ENCODE measurements at regions not wholly inside any gene's neighbourhood (a gene's known extent, or its start where the extent isn't known, plus 50 kb on each side); places are given as distances from the start of the nearest gene placed in this dataset.

DNA sequence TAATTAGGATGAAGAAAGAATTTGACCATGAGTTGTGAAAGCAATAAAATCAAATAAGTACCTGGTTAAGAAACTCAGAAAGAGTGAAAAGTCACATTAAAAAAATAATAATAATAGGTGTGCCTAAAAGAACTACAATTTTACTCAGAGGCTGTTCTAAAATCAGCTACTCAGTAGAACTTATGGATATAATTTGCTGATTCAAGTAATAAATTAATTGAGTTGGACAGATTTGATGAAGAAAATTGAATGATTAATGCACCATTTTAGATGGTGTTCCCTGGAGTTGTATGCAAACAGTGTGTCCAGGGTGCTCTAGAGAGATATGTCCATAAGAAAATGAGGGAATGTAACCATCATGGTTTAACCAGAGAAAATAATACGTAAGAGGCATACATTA is 2852.5 kb downstream of the PCDH9 start (continued):
- TF ChIP-seq EZH2phosphoT487 (IDR thresholded peaks at IDR 0.05; ENCODE audit: unreplicated experiment) (no peak), ZNF114 (CRISPR knock-in tag; IDR thresholded peaks at IDR 0.05) (no peak), JUNB (IDR thresholded peaks at IDR 0.05; ENCODE audit: unreplicated experiment) (no peak)

DNA sequence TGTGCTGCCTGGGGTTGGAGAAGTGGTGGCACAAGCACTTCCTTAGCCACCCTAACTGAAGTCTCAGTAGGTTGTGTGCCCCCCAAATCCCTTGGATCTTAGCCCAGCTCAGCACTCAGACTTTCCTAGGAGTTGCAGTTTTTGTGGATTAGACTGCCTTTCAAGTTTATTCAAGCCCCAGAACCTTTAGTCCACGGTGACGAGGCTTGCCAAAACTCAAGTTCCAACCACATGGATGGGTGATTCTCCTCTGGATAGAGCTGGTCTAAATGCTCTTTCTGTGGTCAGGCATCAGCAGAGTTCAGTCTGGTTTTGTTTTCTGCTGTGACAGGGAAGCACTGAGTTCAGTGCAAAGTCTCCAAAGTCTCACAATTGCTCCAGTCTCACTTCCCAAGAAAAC is 2858.7 kb downstream of the PCDH9 start:
- ATAC-seq (no peak), DNase-seq (ENCODE audit: low spot score) (no peak)
- H3K27ac Mint-ChIP-seq = no peak overlapping the region
- H3K4me2 ChIP-seq = no peak overlapping the region
- H3K27me3 ChIP-seq (ENCODE audit: insufficient read depth) = no peaks in the 10 kb centered on the region
- H3K27me3 Mint-ChIP-seq (ENCODE audit: insufficient read depth, low read depth, poor library complexity) = peaks cover 4% of the 10 kb centered on the region
- no peak overlapping the region for H3K4me3 ChIP-seq
- no peak for TF ChIP-seq JUNB (IDR thresholded peaks at IDR 0.05; ENCODE audit: unreplicated experiment)
- TF ChIP-seq, protein P1, sequence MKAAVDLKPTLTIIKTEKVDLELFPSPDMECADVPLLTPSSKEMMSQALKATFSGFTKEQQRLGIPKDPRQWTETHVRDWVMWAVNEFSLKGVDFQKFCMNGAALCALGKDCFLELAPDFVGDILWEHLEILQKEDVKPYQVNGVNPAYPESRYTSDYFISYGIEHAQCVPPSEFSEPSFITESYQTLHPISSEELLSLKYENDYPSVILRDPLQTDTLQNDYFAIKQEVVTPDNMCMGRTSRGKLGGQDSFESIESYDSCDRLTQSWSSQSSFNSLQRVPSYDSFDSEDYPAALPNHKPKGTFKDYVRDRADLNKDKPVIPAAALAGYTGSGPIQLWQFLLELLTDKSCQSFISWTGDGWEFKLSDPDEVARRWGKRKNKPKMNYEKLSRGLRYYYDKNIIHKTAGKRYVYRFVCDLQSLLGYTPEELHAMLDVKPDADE (IDR thresholded peaks at IDR 0.05) = no peak
- TF ChIP-seq, protein P2, sequence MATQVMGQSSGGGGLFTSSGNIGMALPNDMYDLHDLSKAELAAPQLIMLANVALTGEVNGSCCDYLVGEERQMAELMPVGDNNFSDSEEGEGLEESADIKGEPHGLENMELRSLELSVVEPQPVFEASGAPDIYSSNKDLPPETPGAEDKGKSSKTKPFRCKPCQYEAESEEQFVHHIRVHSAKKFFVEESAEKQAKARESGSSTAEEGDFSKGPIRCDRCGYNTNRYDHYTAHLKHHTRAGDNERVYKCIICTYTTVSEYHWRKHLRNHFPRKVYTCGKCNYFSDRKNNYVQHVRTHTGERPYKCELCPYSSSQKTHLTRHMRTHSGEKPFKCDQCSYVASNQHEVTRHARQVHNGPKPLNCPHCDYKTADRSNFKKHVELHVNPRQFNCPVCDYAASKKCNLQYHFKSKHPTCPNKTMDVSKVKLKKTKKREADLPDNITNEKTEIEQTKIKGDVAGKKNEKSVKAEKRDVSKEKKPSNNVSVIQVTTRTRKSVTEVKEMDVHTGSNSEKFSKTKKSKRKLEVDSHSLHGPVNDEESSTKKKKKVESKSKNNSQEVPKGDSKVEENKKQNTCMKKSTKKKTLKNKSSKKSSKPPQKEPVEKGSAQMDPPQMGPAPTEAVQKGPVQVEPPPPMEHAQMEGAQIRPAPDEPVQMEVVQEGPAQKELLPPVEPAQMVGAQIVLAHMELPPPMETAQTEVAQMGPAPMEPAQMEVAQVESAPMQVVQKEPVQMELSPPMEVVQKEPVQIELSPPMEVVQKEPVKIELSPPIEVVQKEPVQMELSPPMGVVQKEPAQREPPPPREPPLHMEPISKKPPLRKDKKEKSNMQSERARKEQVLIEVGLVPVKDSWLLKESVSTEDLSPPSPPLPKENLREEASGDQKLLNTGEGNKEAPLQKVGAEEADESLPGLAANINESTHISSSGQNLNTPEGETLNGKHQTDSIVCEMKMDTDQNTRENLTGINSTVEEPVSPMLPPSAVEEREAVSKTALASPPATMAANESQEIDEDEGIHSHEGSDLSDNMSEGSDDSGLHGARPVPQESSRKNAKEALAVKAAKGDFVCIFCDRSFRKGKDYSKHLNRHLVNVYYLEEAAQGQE (IDR thresholded peaks at IDR 0.05; ENCODE audit: unreplicated experiment) = no peak
- TF ChIP-seq ZNF114 (CRISPR knock-in tag; IDR thresholded peaks at IDR 0.05) = no peak
- TF ChIP-seq NANOG (IDR thresholded peaks at IDR 0.05; ENCODE audit: borderline replicate concordance) = no peak
- TF ChIP-seq, protein P3, sequence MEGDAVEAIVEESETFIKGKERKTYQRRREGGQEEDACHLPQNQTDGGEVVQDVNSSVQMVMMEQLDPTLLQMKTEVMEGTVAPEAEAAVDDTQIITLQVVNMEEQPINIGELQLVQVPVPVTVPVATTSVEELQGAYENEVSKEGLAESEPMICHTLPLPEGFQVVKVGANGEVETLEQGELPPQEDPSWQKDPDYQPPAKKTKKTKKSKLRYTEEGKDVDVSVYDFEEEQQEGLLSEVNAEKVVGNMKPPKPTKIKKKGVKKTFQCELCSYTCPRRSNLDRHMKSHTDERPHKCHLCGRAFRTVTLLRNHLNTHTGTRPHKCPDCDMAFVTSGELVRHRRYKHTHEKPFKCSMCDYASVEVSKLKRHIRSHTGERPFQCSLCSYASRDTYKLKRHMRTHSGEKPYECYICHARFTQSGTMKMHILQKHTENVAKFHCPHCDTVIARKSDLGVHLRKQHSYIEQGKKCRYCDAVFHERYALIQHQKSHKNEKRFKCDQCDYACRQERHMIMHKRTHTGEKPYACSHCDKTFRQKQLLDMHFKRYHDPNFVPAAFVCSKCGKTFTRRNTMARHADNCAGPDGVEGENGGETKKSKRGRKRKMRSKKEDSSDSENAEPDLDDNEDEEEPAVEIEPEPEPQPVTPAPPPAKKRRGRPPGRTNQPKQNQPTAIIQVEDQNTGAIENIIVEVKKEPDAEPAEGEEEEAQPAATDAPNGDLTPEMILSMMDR (conservative IDR thresholded peaks at IDR 0.05; ENCODE audit: low read depth in 2 of 2) = no peak
- TF ChIP-seq, protein P4, sequence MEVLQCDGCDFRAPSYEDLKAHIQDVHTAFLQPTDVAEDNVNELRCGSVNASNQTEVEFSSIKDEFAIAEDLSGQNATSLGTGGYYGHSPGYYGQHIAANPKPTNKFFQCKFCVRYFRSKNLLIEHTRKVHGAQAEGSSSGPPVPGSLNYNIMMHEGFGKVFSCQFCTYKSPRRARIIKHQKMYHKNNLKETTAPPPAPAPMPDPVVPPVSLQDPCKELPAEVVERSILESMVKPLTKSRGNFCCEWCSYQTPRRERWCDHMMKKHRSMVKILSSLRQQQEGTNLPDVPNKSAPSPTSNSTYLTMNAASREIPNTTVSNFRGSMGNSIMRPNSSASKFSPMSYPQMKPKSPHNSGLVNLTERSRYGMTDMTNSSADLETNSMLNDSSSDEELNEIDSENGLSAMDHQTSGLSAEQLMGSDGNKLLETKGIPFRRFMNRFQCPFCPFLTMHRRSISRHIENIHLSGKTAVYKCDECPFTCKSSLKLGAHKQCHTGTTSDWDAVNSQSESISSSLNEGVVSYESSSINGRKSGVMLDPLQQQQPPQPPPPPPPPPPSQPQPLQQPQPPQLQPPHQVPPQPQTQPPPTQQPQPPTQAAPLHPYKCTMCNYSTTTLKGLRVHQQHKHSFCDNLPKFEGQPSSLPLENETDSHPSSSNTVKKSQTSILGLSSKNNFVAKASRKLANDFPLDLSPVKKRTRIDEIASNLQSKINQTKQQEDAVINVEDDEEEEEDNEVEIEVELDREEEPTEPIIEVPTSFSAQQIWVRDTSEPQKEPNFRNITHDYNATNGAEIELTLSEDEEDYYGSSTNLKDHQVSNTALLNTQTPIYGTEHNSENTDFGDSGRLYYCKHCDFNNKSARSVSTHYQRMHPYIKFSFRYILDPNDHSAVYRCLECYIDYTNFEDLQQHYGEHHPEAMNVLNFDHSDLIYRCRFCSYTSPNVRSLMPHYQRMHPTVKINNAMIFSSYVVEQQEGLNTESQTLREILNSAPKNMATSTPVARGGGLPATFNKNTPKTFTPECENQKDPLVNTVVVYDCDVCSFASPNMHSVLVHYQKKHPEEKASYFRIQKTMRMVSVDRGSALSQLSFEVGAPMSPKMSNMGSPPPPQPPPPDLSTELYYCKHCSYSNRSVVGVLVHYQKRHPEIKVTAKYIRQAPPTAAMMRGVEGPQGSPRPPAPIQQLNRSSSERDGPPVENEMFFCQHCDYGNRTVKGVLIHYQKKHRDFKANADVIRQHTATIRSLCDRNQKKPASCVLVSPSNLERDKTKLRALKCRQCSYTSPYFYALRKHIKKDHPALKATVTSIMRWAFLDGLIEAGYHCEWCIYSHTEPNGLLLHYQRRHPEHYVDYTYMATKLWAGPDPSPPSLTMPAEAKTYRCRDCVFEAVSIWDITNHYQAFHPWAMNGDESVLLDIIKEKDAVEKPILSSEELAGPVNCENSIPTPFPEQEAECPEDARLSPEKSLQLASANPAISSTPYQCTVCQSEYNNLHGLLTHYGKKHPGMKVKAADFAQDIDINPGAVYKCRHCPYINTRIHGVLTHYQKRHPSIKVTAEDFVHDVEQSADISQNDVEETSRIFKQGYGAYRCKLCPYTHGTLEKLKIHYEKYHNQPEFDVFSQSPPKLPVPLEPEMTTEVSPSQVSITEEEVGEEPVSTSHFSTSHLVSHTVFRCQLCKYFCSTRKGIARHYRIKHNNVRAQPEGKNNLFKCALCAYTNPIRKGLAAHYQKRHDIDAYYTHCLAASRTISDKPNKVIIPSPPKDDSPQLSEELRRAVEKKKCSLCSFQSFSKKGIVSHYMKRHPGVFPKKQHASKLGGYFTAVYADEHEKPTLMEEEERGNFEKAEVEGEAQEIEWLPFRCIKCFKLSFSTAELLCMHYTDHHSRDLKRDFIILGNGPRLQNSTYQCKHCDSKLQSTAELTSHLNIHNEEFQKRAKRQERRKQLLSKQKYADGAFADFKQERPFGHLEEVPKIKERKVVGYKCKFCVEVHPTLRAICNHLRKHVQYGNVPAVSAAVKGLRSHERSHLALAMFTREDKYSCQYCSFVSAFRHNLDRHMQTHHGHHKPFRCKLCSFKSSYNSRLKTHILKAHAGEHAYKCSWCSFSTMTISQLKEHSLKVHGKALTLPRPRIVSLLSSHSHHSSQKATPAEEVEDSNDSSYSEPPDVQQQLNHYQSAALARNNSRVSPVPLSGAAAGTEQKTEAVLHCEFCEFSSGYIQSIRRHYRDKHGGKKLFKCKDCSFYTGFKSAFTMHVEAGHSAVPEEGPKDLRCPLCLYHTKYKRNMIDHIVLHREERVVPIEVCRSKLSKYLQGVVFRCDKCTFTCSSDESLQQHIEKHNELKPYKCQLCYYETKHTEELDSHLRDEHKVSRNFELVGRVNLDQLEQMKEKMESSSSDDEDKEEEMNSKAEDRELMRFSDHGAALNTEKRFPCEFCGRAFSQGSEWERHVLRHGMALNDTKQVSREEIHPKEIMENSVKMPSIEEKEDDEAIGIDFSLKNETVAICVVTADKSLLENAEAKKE (CRISPR knock-in tag; IDR thresholded peaks at IDR 0.05) = no peak
- TF ChIP-seq EZH2phosphoT487 (IDR thresholded peaks at IDR 0.05; ENCODE audit: unreplicated experiment) = no peak
- TF ChIP-seq CREB1 (CRISPR knock-in tag; IDR thresholded peaks at IDR 0.05; ENCODE audit: low read depth) = no peak
- no peak for TF ChIP-seq STAT1 (IDR thresholded peaks at IDR 0.05; ENCODE audit: unreplicated experiment)
- no peak for TF ChIP-seq POLR2AphosphoS5 (IDR thresholded peaks at IDR 0.05; ENCODE audit: low read depth)
- TF ChIP-seq ZNF331 (CRISPR knock-in tag; IDR thresholded peaks at IDR 0.05; ENCODE audit: low read depth) = no peak
- no peak for TF ChIP-seq EZH2 (IDR thresholded peaks at IDR 0.05; ENCODE audit: low read depth, unreplicated experiment)
- H3K9me3 Mint-ChIP-seq = peaks cover 28% of the 10 kb centered on the region
- H3K36me3 ChIP-seq (ENCODE audit: insufficient read depth) = no peaks in the 10 kb centered on the region
- no peak overlapping the region for H3K27ac ChIP-seq (ENCODE audit: low read depth)
- H2AFZ ChIP-seq = no peak overlapping the region
- H3F3A ChIP-seq (replicated peaks; ENCODE audit: low read depth) = no peaks in the 10 kb centered on the region
- H3K4me3 Mint-ChIP-seq = no peak overlapping the region
- H3K4me1 Mint-ChIP-seq = no peaks in the 10 kb centered on the region
- no peaks in the 10 kb centered on the region for H4K20me1 ChIP-seq (replicated peaks; ENCODE audit: insufficient read depth)
- H3K9me2 ChIP-seq (ENCODE audit: insufficient read depth) = peaks cover 23% of the 10 kb centered on the region; the same call in 1 of the 2 replicates
- no peaks in the 10 kb centered on the region for H3K4me1 ChIP-seq (ENCODE audit: insufficient read depth)
- H3K79me2 ChIP-seq (replicated peaks; ENCODE audit: insufficient read depth) = no peaks in the 10 kb centered on the region
- H3K36me3 Mint-ChIP-seq (ENCODE audit: low read depth) = peaks cover 18% of the 10 kb centered on the region

Data from GM23338 (cell line).